ENCODE measurements at regions not wholly inside any gene's neighbourhood (a gene's known extent, or its start where the extent isn't known, plus 50 kb on each side); places are given as distances from the start of the nearest gene placed in this dataset.
"Not testable (repeated sequence)": the region's sequence is repeated elsewhere in the genome, so short reads cannot be mapped to it uniquely, and the experiment has no call there.

DNA sequence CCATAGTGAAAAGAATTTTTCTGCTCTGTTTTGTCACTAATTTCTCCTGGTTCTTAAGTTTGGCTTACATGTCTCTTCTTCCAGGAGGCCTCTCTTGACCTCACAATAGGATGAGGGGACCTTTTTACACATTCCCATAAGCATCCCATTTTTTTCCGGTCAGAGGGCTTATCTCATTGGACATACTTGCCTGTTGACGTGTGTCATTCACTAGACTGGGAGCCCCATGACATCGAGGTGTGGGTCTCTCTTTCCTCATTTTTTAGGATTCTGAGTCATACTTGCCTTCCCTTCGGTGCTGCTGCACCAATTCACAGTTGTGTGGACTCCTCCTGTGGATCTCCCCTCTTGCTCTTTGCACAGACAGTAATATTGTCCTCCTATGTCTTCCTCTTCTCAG lies 601.8 kb downstream of the GATA3 start:
- no peaks in the 10 kb centered on the region for H3K36me3 Mint-ChIP-seq (ENCODE audit: low read depth)
- H3K4me3 Mint-ChIP-seq: no peak overlapping the region
- H3K27ac Mint-ChIP-seq: no peak overlapping the region
- peaks cover 14% of the 10 kb centered on the region for H3K27me3 Mint-ChIP-seq
- no peak for ATAC-seq (replicated peaks)
- no peaks in the 10 kb centered on the region for H3K9me3 Mint-ChIP-seq
- no peaks in the 10 kb centered on the region for H3K4me1 Mint-ChIP-seq

DNA sequence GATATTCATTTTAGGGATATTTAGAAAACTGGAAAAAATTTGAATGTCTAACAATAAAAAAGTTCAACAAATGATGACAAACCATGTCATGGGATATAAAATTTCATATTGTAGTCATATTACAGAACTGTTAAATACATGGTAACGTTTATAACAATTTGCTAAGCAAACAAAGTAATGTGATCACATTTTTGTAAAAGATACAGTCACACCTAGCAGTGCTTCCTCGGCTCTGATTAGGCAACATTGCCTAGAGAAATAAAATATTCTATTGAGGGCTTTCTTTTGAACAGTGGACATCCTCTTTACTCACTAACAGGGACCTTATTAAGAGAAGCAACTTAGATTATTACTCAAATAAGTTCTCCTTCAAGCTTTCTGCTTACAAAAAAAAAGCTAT lies 605.5 kb downstream of the GATA3 start:
- Mint-ChIP-seq H3K9me3 (no peaks in the 10 kb centered on the region), H3K27me3 (peaks cover 11% of the 10 kb centered on the region), H3K27ac (no peak overlapping the region), H3K36me3 (ENCODE audit: low read depth) (no peaks in the 10 kb centered on the region), H3K4me3 (no peak overlapping the region), H3K4me1 (no peaks in the 10 kb centered on the region)
- no peak for ATAC-seq (replicated peaks)

DNA sequence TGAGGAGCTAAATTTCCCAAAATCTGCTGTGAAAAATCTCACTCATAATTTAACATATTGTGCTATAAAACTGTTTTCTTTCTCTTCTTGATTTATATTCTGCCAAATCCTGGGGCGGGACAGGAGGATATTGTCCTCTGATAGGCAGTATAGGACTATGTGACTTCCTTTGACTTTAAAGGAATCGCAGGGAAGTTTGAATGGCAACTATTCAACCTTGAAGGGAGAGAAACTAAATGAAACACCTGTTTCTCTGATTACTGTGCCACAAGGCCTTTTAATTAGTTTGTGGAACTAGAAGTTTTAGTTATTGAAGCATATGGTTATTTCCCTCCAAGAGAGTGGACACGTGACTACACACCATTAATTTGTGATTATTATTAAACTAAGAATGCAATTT lies 607.4 kb downstream of the GATA3 start:
- Mint-ChIP-seq H3K27me3 (peaks cover 12% of the 10 kb centered on the region), H3K4me3 (no peak overlapping the region), H3K9me3 (no peaks in the 10 kb centered on the region), H3K27ac (no peak overlapping the region), H3K36me3 (ENCODE audit: low read depth) (no peaks in the 10 kb centered on the region), H3K4me1 (no peaks in the 10 kb centered on the region)
- ATAC-seq (replicated peaks): no peak

DNA sequence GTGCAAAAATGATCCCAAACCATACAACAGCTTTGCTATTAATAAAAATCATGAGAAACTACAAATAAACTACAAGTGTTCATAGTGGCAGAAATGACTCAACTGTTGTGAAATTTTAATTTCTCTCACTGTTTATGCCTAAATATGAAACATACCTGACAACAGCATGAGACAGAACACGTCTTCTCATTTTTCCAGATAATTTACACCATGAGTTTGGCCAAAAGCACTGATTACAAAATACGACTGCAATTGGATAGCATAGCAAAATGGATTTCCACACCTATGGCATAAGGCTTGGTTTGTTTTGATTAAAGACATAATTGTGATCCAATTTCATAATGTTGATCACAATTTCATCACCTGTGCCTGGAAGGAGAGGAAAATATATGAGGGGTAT lies 608.6 kb downstream of the GATA3 start:
- H3K4me3 Mint-ChIP-seq: no peak overlapping the region
- H3K27ac Mint-ChIP-seq: no peak overlapping the region
- H3K4me1 Mint-ChIP-seq: no peaks in the 10 kb centered on the region
- H3K36me3 Mint-ChIP-seq (ENCODE audit: low read depth): no peaks in the 10 kb centered on the region
- ATAC-seq (replicated peaks): no peak
- peaks cover 3% of the 10 kb centered on the region for H3K9me3 Mint-ChIP-seq
- H3K27me3 Mint-ChIP-seq: peaks cover 7% of the 10 kb centered on the region

DNA sequence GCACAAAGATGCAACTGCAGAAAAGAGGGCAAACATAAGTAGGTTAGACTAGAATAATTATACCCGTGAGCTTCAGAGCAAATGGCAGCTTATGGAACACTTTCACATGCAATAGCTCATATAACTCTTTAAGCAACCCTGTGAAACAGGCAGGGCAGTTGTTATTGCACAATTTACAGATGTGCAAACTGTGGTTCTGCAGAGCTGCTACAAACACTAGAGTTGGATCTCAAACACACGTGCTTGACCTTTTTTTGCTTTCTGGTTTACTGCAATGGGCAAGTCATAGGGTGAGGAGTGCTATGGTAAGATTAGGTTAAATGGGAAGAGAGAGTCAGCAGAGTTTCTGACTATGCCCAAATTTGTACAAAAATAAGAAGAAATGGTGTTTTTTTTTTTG lies 610.8 kb downstream of the GATA3 start:
- H3K36me3 Mint-ChIP-seq (ENCODE audit: low read depth): no peaks in the 10 kb centered on the region
- H3K27ac Mint-ChIP-seq: no peak overlapping the region
- no peak for ATAC-seq (replicated peaks)
- H3K4me1 Mint-ChIP-seq: no peaks in the 10 kb centered on the region
- no peak overlapping the region for H3K4me3 Mint-ChIP-seq
- peaks cover 10% of the 10 kb centered on the region for H3K27me3 Mint-ChIP-seq
- peaks cover 3% of the 10 kb centered on the region for H3K9me3 Mint-ChIP-seq

DNA sequence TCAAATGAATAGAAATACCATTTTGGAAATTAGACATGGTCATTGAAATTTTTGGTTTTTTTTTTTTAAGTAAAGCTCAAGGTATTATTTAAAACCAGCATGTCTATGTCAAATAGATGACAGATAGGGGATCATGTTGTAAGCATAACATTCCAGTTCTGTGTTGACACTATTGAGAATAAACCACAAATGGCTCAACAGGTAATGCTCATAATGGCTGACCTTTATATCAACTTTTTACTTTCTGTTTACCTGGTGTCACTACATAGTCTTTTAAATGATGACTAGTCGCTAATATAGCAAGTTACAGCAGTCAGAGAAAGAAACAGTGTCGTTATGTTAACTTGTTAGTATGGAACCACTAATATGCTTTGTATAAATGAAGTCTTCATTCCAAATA lies 616.0 kb downstream of the GATA3 start:
- Mint-ChIP-seq H3K4me1 (no peaks in the 10 kb centered on the region), H3K36me3 (ENCODE audit: low read depth) (no peaks in the 10 kb centered on the region), H3K27ac (no peak overlapping the region), H3K9me3 (peaks cover 10% of the 10 kb centered on the region), H3K27me3 (peaks cover 10% of the 10 kb centered on the region), H3K4me3 (no peak overlapping the region)
- ATAC-seq (replicated peaks): no peak

DNA sequence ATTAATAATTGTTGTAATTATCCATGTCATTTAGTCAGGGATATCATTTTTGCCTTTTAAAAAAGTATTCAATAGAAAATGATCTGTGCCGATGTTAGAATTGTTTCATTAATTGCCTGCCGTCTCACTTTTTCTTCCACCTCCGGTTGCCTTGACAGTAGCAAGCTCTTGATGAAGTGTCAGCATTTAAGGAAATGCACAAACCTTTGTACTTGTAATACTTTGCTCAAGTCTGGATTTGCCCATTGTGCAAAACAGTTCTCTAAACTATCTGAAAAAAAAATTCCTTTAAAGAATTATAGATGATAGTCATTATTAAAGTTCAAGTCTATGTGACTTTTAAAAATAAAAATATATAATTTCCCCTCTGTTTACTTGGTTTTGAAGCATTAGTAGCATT lies 619.7 kb downstream of the GATA3 start:
- no peaks in the 10 kb centered on the region for H3K4me1 Mint-ChIP-seq
- ATAC-seq (replicated peaks): no peak
- peaks cover 14% of the 10 kb centered on the region for H3K27me3 Mint-ChIP-seq
- H3K9me3 Mint-ChIP-seq: peaks cover 13% of the 10 kb centered on the region
- no peak overlapping the region for H3K4me3 Mint-ChIP-seq
- no peak overlapping the region for H3K27ac Mint-ChIP-seq
- H3K36me3 Mint-ChIP-seq (ENCODE audit: low read depth): no peaks in the 10 kb centered on the region

DNA sequence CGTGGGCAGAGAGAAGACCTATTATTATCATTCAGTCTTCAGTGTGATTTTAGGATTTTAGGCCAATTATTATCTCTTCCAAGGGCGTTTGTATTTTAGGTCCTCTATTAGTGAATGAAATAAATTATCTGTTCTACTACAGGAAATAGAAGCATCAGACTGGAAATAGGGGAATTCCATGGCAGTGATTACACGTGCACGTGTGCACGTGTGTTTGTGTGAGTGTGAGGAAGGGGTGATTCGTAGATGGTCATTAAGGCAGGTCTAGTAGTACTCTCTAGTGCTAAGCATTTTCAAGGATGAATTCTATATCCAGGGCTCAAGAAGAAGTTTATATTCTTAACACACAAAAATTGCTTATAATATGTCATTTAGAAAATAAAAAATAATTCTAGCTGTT lies 623.2 kb downstream of the GATA3 start:
- ATAC-seq (replicated peaks): no peak
- no peaks in the 10 kb centered on the region for H3K4me1 Mint-ChIP-seq

DNA sequence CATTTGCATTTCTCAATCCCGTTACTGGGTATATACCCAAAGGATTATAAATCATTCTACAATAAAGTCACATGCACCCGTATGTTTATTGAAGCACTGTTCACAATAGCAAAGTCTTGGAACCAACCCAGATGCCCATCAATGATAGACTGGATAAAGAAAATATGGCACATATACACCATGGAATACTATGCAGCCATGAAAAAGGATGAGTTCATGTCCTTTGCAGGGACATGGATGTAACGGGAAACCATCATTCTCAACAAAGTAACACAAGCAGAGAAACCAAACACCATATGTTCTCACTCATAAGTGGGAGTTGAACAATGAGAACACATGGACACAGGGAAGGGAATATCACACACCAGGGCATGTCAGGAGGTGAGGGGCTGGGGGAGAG lies 630.4 kb downstream of the GATA3 start:
- H3K27me3 Mint-ChIP-seq: peaks cover 13% of the 10 kb centered on the region
- H3K9me3 Mint-ChIP-seq; H3K27ac Mint-ChIP-seq; H3K4me3 Mint-ChIP-seq; ATAC-seq (replicated peaks); H3K4me1 Mint-ChIP-seq; H3K36me3 Mint-ChIP-seq (ENCODE audit: low read depth): not testable (repeated sequence)

More for the DNA sequence above, 623.2 kb downstream of the GATA3 start:
- H3K27me3 Mint-ChIP-seq: peaks cover 17% of the 10 kb centered on the region
- H3K36me3 Mint-ChIP-seq (ENCODE audit: low read depth): no peaks in the 10 kb centered on the region
- peaks cover 8% of the 10 kb centered on the region for H3K9me3 Mint-ChIP-seq
- H3K4me3 Mint-ChIP-seq: no peak overlapping the region
- H3K27ac Mint-ChIP-seq: no peak overlapping the region

DNA sequence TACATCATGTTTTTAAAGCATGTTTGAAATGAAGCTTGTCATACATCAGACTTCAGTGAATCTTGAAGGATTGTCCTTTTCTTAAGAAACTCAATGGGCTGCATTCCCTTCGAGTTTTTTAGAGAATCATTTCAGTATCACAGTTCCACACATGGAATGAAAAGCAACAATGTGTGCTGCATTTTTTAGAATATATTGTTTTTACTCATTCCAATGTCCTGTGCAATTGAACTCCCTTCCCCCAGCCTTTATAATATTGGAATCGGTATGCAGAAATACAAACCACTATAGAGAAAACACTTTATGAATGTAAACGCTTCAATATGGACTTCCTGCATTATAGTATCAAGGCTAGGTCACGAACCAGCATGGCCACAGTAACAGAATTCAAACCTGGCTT lies 634.4 kb downstream of the GATA3 start:
- Mint-ChIP-seq H3K27me3 (peaks cover 3% of the 10 kb centered on the region), H3K4me3 (no peak overlapping the region), H3K9me3 (peaks cover 7% of the 10 kb centered on the region), H3K27ac (no peak overlapping the region), H3K4me1 (no peaks in the 10 kb centered on the region), H3K36me3 (ENCODE audit: low read depth) (no peaks in the 10 kb centered on the region)
- ATAC-seq (replicated peaks): no peak

DNA sequence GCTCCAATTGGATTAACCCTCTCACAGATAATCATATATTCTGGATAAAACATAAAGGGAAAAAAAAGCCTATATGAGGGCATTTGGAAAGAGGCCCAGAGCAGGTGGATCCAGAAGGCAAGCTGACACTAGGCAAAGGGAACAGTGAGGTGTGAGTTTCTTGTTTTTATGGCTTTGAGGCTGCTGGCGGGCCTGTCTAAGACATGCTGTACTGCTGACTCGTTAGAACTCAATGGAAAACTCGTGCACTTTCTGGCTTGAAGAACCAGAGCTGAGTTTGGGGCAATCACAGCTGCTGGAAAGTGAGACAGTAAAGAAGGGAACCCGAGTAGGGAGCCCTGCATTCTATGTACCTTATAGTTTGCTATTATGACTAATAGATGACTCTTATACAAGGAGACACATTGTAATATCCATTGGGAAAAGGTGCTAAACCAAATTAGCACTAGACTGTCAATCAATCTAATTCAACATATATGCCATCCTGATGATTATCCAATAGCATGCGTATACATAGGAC lies 637.1 kb downstream of the GATA3 start:
- Mint-ChIP-seq H3K9me3 (peaks cover 4% of the 10 kb centered on the region), H3K4me3 (no peak overlapping the region), H3K36me3 (ENCODE audit: low read depth) (no peaks in the 10 kb centered on the region), H3K27ac (no peak overlapping the region), H3K4me1 (no peaks in the 10 kb centered on the region), H3K27me3 (no peaks in the 10 kb centered on the region)
- ATAC-seq (replicated peaks): no peak

DNA sequence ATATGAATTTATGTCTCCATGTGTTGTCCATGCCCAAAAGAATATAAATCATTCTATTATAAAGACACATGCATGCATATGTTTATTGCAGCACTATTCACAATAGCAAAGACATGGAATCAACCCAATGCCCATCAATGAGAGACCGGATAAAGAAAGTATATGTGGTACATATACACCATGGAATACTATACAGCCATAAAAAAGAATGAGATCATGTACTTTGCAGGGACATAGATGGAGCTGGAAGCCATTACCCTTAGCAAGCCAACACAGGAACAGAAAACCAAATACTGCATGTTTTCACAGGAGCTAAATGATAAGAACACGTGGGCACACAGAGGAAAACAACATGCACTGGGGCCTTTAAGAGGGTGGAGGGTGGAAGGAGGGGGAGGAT lies 639.1 kb downstream of the GATA3 start:
- not testable (repeated sequence) for H3K27ac Mint-ChIP-seq; H3K36me3 Mint-ChIP-seq (ENCODE audit: low read depth); H3K4me1 Mint-ChIP-seq; ATAC-seq (replicated peaks); H3K4me3 Mint-ChIP-seq; H3K27me3 Mint-ChIP-seq; H3K9me3 Mint-ChIP-seq

DNA sequence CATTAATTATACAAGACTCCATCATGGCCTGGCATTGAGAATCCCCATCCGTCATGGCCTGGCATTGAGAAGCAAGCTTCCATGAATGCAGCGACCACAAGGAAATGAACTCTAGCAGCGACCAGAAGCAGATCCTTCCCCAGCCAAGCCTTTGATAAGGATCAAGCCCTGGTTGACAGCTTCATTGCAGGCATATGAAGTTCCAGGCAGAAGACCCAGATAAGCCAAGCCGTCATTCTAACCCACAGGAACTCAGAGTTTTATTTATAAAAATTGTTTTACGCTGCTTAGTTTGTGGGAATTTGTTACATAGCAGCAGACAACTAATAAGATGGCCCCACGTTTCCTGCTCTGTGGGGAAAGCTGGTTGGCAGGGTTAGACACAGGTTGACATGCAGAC lies 642.3 kb downstream of the GATA3 start:
- no peaks in the 10 kb centered on the region for H3K27me3 Mint-ChIP-seq
- H3K27ac Mint-ChIP-seq: no peak overlapping the region
- peaks cover 4% of the 10 kb centered on the region for H3K9me3 Mint-ChIP-seq
- no peak for ATAC-seq (replicated peaks)
- H3K36me3 Mint-ChIP-seq (ENCODE audit: low read depth): no peaks in the 10 kb centered on the region
- H3K4me1 Mint-ChIP-seq: no peaks in the 10 kb centered on the region
- no peak overlapping the region for H3K4me3 Mint-ChIP-seq

DNA sequence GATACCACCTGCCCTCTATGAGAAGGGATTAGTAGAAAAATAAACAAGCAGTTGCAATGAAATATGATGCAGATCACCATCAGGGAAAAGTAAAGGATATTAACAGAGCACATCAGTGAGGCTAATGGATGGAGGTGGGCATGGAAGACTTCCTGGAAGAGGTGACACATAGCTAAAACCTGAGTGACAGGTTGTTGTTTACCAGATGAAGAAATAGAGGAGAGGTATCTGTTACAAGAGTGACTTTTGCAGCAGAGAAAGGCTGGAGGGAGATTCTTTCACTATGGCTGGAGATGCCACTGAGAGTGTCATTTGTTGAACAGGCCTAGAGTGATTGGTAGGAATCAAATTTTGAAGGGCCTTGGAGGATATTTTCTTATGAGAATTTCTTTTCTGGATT lies 646.2 kb downstream of the GATA3 start:
- no peaks in the 10 kb centered on the region for H3K36me3 Mint-ChIP-seq (ENCODE audit: low read depth)
- no peak overlapping the region for H3K27ac Mint-ChIP-seq
- H3K9me3 Mint-ChIP-seq: peaks cover 3% of the 10 kb centered on the region
- no peak for ATAC-seq (replicated peaks)
- no peak overlapping the region for H3K4me3 Mint-ChIP-seq
- no peaks in the 10 kb centered on the region for H3K4me1 Mint-ChIP-seq
- peaks cover 5% of the 10 kb centered on the region for H3K27me3 Mint-ChIP-seq

DNA sequence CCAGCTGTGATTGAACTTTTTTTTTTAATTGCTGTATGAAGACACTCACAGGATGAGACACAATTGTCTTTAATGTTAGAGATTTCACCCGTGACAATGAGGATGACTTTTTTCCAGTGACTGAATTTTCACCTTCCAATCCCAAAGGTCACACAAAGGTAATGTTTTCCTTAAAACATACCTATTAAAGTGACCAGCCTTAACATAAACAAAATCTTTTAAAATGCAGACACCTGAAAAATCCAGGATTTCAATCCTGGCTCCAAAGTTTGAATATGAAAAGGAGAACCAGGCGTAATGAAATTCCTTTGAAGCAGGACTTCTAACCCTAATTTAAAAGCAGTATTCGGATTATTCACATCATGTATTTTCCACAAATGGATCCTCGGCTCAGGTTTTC lies 647.7 kb downstream of the GATA3 start:
- Mint-ChIP-seq H3K9me3 (peaks cover 3% of the 10 kb centered on the region), H3K4me3 (no peak overlapping the region), H3K36me3 (ENCODE audit: low read depth) (no peaks in the 10 kb centered on the region), H3K27ac (no peak overlapping the region), H3K27me3 (peaks cover 5% of the 10 kb centered on the region), H3K4me1 (no peaks in the 10 kb centered on the region)
- no peak for ATAC-seq (replicated peaks)

DNA sequence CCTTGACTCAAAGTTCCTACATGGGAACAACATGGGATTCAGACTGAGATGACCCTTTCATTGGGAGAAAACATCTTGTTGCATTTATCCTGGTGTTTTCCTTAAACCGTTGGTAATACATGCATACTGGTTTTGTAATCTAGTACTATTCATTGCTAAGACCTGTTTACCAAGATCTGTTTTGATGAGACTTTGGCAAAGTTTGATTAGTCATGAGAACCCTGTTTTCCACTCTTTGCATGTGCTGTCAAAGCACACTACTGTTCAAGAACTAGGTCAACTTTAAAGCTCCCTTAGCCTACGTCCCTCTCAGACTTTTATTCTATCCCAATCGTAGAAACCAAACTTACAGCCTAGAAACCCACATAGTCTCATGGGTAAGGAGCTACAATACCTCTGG lies 650.9 kb downstream of the GATA3 start:
- H3K9me3 Mint-ChIP-seq: peaks cover 3% of the 10 kb centered on the region
- H3K4me1 Mint-ChIP-seq: no peaks in the 10 kb centered on the region
- H3K36me3 Mint-ChIP-seq (ENCODE audit: low read depth): no peaks in the 10 kb centered on the region
- H3K4me3 Mint-ChIP-seq: no peak overlapping the region
- no peak for ATAC-seq (replicated peaks)
- H3K27me3 Mint-ChIP-seq: peaks cover 9% of the 10 kb centered on the region
- no peak overlapping the region for H3K27ac Mint-ChIP-seq

Data from activated T-helper 17 cell treated with anti-CD3 and anti-CD28 coated beads, Interleukin-2, amount 50 U/mL, for 72 hours (primary cell).